GM19240 (cell line): ENCODE measurements at regions not wholly inside any gene's neighbourhood (a gene's known extent, or its start where the extent isn't known, plus 50 kb on each side); places are given as distances from the start of the nearest gene placed in this dataset.

Experiments
- DNase-seq: peaks from one replicate; pipeline ENCODE4 v3.0.0; 2011; ENCODE audit warnings: low spot score; ENCODE audit not compliant: insufficient read length

DNA sequence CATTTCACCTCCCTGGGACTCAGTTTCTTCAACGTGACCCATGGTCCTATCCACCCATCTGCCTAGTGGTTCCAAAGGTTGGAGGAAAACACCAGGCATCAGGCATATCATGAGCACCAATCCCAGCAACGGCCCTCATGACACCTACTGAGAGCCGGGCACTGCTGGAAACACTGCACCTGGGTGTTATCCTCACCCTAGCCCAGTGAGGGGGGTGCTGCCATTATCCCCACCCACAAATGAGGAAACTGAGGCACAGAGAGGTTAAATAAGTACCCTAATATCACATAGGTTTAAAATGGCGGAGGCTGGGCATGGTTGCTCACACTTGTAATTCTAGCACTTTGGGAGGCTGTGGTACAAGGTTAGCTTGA, 206.9 kb downstream of the MATN1 start:
- no peak for DNase-seq

DNA sequence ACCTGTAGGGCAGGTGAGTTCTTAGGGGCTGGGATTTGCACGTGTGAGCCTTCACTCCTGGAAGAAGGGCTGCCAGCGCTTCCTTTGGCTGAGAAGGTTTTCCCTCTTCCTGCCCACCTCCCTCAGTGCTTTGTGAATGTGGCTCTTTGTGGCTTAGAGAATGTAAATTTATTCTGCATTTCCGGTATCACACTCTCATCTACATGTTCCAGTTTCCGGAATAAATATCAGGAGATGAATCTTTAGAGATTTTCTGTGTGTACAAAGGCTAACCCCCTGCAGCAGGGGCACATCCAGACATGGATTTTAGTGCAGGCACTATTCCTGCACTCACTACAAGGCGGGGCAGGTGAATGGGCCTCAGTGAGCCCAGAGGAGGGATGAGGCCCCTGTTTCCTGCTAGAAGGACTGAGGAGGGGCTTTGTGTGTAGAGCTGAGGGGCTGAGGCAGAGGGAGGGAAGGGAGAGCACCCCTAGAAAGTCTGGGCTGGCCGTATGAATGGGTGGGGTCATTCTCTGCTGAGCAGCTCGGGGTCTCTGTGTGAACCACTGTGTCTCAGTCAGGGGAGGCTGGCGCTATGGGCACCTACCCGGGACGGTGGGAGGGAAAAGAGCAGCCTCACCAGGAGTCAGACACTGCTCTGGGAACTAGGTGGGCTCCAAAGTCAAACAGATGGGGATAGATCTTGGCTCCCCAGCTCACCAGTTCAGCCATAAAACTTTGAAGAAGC, 207.5 kb downstream of the MATN1 start:
- DNase-seq = no peak

DNA sequence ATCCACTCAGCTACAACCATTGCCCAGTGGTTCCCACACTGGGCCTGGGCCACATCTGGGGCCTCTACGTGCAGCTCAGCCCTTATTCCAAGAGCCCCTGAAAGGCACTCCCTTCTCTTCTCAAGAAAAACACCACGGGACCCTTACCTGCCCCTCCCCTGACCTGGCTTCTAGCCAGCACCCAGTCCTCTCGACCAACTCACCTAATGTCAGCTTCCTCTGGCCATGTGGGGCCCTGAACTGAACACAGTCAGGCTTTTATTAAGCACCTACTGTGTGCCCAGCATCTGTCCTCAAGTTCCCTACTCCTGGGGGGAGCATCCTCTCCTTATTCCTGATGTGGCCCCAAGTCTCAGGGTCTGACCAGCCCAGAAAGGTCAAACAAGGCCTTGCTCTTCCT, 208.4 kb downstream of the MATN1 start:
- DNase-seq = no peak

DNA sequence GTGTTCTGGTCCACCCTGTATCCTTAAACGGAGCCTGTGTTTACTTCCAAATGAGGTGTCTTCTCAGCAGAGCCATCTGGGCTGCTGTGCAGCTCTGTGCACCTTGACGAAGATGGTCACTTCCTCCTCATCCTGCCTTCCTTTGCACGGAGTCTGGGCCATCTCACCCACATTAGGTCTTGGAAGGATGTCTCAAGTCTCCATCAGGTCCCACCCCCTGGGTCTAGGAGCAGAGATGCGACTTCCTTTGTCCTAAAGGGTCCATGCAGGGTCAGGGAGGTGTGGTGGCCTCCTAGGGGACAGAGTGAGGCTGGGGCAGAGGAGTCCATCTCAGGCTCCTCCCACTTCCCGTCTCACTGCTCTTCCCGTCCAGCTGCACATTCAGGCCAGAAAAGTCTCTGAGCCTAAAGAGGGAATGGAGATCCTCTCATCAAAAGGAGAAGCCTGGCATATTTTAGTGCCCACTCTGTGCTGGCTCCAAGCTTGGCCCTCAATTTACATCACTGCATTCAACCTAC, 209.2 kb downstream of the MATN1 start:
- no peak for DNase-seq

DNA sequence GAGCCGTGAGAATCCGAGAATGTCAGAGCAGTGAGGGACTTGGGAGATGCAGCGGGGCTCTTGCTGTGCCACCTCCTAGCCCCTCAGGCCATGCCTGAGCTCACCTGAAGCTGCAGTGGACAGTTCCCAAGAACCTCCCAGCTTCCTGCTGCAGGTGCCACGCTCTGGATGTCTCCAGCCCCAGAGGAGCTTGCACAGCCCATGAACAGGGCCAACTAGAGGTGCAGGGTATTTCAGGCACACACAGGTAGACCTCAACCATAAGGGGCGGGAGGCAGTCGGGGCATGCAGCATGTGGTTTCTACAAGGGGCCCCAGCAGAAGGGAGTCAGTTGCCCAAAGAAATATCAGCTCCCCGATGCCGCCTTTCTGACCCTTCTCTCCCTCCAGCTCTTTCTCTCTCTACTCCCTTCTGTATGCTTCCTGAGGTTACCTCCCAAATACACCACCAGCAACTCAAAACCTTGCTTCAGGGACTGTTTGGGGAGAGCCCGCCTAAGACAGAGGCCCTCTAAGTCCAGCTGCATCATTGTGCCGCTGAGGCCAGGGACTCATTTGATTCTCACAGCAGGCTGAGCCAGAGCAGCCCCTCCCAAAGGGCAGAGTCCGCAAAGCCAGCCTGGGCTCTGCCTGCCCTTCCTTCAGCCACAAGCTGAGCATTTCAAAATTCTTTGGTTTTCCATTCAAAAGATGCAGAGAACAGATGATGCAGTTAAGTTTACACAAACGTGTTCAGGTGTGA, 209.8 kb downstream of the MATN1 start:
- no peak for DNase-seq

DNA sequence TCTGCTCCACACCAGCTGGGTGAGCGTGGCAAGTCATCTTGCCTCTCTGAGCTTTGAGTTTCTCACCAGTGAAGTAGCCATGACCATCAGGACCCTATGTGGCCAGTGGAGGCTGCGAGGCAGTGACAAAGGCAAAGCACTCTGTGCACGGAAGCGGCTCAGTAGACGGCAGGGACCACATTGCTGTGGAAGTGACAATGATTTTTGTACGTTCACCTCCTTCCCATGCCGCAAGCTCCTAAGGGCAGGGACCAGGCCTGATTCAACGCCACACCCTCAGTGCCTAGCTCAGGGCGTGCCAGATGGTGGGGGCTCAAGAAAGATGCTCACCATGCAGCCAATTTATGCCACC, 210.5 kb downstream of the MATN1 start:
- no peak for DNase-seq

DNA sequence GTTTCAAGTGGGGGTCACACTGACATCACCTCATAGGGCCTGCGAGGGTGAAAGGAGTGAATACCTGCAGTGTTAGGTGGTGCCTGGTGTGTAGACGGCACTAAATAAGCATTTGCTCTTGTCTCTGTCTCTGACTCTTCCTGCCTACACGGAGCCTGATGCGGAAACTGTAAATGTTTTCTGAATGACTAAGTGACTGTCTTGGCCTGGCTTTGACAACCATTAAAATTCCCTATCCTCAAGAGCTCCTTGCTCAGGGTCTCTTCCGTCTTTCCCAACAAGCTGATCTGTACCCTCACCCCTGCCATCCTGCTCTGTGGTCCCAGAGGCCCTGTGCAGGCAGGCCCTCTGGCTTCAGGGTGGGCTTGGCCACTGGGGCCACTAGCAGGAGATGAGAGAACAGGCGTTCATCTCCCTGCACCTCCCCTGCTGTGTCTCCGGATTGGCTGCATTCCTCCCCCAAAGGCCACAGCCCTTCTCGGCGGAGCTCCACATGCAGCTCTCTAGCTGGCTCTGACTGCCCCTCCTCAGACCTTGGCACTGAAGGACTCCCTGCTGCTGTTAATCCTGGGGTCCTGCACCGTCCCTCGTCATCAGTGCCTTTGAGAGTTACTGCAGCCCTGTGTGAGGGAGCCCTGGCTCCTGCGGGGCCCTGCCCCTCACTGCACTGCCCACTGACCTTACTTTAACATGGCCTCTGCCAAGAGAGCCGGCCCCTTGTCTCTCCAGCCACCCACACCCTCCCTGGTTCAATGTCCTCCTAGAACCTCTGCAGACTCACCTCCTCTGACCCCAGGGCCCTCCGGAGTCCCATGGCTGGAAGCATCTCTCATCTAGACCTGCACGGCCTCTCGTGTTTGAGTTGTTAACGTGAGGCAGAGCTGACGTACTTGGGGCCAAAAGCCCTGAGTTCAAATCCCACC, 211.1 kb downstream of the MATN1 start:
- no peak for DNase-seq

DNA sequence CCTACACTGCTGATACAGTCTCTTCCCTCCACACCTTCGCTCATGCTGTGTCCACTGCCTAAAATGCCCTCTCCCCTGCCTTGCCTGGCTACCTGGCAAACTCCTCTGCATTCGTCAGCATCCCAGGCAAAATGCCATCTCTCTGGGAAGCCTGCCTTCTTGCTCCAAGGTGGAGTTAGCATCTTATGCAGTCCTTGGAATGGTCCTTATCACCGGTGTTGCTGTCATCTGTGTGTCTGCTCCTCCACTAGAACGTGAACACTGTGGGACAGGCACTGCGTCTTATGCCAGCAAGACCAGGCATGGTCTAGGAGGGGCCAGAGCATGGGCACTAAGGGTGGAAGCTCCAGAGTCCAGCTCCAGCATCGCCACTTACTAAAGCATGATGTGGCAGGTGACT, 211.8 kb downstream of the MATN1 start:
- no peak for DNase-seq

DNA sequence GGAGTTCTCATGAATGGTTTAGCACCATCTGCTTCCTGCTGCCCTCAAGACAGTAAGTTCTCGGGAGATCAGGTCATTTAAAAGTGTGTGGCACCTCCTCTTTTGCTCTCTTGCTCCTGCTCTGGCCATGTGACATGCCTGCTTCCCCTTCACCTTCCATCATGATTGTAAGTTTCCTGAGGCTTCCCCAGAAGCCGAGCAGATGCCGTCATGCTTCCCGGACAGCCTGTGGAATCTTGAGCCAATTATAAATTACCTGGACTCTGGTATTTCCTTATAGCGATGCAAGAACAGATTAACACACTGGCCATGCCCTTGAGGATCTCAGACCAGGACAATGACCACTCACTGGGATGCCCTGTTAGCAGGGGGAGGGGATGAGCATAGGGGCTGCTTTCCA, 212.3 kb downstream of the MATN1 start:
- DNase-seq = no peak

DNA sequence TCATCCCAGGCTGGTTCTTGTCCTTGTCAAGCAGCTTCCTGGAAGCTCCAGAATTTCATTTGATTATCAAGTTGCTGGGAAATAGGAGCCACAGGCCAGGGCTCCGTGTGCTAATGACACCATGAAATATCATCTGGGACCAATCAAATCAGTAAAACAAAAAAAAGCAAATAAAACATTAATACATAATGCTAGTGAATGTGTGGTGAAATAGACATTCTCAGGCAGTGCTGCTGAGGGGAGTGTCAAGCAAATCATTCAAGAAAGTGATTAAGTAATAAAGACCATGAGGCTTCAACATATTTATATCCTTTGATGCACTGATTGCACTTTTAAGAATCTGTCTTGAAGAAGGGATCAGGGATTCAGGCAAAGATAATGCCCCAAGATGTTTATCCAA, 213.7 kb downstream of the MATN1 start:
- DNase-seq = no peak

DNA sequence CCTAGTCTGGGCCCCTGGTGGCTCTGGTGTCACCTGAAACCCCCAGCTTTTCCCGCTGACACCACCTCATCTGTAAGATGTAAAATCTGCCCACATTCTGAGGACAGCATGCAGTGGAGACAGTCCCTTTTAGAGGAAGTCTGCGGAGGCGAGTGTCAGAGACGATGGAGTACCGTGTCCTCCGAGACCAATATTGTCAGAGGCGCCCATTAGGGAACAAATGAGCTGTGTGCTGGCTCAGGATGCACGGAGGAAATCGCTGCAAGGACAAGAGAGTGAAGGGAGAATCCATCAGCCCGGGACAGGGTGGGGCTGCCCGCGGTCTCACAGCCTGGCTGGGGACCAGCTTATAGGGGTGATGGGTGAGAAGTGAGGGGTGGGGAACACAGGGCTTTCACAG, 214.8 kb downstream of the MATN1 start:
- no peak for DNase-seq

DNA sequence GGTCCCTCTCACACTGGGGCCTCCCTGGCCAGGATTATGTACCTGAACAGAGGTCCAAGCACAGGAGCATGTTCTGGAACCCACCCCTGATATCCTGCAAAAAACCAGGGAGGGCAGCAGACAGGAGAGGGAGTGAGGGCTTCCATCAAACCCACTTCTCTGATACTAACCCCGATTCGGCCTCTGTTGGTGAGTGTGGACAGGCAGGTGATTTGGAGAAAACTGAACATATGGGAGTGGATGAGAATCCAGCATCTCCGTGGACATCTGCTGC, 215.3 kb downstream of the MATN1 start:
- no peak for DNase-seq

DNA sequence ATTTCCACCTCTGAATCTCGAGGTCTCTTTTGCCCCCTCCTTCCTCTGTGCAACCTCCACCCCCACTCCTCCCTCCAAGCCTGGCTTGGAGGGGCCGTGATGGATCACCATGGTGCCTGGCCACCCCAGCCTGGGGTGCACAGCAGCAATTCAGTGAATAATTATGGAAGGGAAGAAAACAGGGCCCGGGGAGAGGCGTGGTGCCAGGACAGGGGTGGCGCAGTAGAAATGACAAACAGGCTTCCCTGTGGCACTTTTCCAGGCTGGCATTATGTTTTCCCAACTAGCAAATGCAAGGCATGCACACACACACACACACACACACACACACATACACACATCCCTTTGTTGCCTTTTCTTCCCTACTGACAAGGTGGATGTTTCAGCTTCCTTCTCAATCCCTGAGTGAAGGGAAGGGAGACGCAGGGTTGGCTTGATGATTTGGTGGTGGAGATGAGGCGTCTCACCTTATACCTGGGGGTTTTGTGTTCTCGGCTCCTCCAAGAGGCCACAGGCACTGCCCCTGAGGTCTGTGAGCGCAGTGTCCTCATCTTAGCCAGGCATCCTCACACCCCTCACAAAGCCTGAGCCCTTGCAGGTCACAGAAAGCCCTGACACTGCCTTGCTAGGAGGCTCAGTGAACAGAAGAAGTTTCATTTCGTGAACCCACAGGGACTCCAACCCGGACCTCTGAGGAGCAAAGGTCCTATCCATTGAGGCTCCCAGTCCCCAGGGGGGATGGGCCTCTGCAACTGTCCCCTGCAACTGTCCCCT, 215.8 kb downstream of the MATN1 start:
- DNase-seq = no peak

DNA sequence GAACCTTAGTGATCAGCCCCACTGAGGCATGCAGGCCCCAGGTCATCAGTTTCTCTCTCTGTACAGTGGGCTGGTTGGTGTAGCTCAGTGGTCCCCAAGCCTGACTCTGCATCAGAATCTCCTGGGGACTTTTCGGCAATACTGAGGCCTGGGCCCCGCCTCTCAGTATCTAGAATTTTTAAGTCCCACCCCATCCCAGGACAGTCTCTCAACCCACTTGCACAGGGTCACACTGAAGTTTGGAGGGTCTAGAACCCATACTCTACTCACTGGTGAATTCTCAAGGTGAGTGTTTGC, 216.4 kb downstream of the MATN1 start:
- no peak for DNase-seq

DNA sequence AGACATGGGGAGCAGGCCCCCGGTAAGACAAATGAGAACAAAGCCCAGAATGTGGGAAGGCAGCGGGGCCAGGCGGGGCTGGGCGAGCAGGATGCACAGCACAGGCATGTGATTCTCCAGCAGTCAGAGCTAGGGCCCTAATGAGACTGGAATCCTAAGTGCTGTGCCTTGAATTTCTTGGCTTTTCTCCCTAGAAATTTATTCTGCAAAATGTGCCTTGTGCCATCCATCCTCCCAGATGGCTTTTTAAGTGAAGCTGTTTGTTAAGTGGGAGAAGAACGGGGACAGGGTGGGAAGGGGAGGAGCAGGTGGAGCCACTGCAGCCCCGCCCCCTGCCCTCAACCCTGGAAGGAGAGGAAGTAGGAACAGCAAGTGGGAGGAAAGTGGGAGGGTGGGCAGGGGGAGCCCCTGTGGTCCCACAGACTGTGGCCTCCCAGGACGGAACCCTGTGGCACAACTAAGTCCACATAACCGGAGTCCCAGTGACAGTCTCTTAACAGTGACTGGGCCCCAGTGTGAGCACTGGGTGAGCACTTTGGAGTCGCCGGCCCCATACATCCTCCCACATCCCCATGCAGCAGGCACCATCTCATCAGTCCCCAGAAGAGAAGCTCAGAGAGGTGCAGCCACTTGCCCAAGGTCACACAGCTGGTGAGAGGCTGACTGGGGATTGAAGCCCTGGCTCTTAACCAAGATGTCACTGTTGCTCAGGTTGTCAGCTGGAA, 216.9 kb downstream of the MATN1 start:
- no peak for DNase-seq

DNA sequence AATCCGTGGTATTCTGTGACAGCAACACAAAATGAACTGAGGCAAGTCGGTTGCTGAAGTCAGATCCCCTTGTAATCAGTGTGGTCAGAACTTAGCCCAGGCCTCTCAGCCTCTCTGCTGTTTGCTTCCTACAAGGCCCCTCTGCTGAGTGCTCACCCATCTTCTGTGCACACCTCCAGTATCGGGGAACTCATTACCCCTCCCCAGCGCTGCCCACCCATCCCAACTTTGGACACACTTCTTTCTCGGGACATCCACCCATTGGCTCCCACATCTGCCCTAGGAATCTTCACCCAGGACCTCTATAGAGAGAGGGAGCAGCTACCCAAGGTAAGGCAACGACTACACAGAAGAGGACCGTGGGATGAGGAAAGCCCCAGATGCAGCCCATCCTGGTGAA, 217.5 kb downstream of the MATN1 start:
- DNase-seq = no peak

DNA sequence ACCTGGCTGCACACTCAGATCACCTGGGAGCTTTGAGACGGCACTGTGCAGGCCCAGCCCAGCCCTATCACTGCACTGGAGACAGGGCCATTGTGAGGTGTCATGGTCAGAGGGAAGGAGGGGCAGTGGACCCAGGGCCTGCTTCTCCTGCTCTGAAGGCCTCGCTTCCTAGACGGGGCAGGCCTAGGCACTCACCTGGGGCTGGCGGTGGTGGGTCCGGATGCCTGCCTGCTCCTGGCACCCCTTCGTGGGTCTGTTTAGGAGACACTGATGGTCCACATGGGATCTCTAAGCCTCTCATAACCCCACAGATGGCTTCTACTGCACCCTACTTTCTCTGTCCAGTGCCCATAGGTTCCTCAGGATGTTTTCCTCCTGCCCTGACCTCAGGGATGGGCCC, 230.9 kb downstream of the MATN1 start:
- no peak for DNase-seq

DNA sequence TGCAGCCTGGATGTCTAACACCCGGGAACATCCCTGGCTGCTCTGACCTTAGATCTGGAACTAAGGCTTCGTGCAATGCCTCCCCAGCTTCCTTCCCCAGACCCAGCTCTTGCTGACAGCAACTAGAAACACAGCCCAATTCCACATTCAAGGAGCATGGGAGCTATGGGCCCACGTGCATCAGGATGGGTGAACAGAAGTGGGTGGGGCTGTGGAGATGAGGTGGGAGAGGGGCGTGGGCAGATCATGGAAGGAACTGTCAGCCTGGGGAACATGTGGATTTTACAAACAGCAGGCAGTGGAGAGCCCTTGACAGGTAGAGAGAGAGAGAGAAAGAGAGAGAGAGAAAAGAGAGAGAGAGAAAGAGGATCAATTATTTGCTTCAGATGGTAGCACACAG, 231.6 kb downstream of the MATN1 start:
- DNase-seq = no peak

DNA sequence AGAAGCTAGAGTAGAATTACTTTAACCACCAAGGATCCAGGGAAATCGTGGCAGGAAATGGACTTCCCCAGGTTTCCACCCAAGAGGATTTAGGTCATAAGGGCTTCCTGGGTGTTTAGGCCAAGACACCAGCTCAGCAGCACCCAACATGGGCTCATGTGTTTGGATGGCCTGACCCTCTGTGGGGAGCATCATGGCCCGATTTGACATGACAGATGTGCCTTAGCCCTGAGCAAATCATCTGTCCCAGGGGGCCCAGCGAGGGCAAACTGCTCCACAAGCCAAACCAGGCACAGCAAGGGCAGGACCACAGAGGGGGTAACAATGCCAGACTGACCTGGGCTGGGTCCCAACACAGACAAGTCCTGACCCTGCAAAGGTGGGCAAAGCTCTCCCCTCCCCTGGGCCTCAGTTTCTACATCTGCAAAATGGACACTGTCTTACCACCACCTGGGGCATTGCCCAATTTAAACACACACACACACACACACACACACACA, 232.8 kb downstream of the MATN1 start:
- no peak for DNase-seq

DNA sequence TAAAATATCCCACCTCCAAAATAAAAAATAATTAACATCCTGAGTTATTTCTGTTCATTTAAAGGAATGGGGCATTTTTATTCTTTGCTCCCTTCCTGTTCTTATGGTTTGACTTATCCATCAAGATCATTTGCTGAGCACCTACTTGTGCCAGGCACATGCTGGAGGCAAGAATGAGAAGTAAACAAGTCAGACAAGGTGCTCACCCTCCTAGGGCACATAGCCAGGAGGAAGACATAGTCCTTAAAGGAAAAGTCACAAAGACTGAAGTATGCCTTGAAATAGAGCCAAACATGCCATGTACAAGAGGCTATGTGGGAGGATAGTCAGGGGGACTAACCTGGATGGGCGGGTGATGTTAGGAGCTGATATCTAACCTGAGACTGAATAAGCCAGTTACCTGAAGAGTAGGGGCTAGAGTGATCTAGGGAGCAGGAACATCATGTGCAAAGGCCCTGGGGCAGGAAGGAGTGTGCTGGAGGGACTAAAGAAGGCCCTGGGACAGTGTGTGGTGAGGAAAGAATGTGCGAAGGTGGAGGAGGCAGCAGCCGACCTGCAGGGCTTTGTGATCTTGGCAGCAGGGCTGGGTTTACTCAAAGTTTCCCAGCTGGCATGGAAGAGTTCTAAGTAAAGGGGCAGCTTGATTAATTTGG, 233.5 kb downstream of the MATN1 start:
- no peak for DNase-seq
